ENCODE measurements at regions not wholly inside any gene's neighbourhood (a gene's known extent, or its start where the extent isn't known, plus 50 kb on each side); places are given as distances from the start of the nearest gene placed in this dataset.

DNA sequence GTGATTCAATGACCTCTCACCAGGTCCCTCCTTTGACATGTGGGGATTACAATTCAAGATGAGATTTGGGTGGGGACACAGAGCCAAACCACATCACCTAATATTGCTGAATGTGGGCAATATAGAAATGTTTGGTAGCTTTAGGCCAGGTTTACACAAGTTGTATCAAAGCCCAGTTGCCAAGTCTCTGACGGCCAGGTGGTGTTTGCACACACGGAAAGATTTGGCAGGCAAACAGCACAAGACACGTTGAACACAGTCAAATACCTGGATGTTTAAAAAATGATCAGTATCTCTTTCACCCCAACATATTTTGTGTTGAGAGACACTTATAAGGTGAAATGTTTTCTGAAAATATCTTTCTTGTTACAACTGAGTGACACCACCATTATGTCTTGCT, 294.4 kb upstream of the MKI67 start:
- TF ChIP-seq, protein P1, sequence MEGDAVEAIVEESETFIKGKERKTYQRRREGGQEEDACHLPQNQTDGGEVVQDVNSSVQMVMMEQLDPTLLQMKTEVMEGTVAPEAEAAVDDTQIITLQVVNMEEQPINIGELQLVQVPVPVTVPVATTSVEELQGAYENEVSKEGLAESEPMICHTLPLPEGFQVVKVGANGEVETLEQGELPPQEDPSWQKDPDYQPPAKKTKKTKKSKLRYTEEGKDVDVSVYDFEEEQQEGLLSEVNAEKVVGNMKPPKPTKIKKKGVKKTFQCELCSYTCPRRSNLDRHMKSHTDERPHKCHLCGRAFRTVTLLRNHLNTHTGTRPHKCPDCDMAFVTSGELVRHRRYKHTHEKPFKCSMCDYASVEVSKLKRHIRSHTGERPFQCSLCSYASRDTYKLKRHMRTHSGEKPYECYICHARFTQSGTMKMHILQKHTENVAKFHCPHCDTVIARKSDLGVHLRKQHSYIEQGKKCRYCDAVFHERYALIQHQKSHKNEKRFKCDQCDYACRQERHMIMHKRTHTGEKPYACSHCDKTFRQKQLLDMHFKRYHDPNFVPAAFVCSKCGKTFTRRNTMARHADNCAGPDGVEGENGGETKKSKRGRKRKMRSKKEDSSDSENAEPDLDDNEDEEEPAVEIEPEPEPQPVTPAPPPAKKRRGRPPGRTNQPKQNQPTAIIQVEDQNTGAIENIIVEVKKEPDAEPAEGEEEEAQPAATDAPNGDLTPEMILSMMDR (IDR thresholded peaks at IDR 0.05; ENCODE audit: poor library complexity, severe bottlenecking) = no peak
- TF ChIP-seq POLR2AphosphoS5 (IDR thresholded peaks at IDR 0.05) (no peak), RAD21 (conservative IDR thresholded peaks at IDR 0.05) (no peak), EZH2 (IDR thresholded peaks at IDR 0.05; ENCODE audit: borderline replicate concordance, insufficient read depth, low read length, poor library complexity, severe bottlenecking) (no peak), EP300 (conservative IDR thresholded peaks at IDR 0.05; ENCODE audit: poor library complexity, severe bottlenecking) (no peak)
- TF ChIP-seq, protein P2, sequence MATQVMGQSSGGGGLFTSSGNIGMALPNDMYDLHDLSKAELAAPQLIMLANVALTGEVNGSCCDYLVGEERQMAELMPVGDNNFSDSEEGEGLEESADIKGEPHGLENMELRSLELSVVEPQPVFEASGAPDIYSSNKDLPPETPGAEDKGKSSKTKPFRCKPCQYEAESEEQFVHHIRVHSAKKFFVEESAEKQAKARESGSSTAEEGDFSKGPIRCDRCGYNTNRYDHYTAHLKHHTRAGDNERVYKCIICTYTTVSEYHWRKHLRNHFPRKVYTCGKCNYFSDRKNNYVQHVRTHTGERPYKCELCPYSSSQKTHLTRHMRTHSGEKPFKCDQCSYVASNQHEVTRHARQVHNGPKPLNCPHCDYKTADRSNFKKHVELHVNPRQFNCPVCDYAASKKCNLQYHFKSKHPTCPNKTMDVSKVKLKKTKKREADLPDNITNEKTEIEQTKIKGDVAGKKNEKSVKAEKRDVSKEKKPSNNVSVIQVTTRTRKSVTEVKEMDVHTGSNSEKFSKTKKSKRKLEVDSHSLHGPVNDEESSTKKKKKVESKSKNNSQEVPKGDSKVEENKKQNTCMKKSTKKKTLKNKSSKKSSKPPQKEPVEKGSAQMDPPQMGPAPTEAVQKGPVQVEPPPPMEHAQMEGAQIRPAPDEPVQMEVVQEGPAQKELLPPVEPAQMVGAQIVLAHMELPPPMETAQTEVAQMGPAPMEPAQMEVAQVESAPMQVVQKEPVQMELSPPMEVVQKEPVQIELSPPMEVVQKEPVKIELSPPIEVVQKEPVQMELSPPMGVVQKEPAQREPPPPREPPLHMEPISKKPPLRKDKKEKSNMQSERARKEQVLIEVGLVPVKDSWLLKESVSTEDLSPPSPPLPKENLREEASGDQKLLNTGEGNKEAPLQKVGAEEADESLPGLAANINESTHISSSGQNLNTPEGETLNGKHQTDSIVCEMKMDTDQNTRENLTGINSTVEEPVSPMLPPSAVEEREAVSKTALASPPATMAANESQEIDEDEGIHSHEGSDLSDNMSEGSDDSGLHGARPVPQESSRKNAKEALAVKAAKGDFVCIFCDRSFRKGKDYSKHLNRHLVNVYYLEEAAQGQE (IDR thresholded peaks at IDR 0.05; ENCODE audit: borderline replicate concordance) = no peak
